ENCODE measurements at regions not wholly inside any gene's neighbourhood (a gene's known extent, or its start where the extent isn't known, plus 50 kb on each side); places are given as distances from the start of the nearest gene placed in this dataset.

- TF ChIP-seq EZH2phosphoT487 (IDR thresholded peaks at IDR 0.05; ENCODE audit: low read depth, severe bottlenecking, unreplicated experiment) (no peak), CTCF (IDR thresholded peaks at IDR 0.05; ENCODE audit: poor library complexity) (no peak), EZH2 (IDR thresholded peaks at IDR 0.05; ENCODE audit: borderline replicate concordance) (no peak)
- H3K4me3 ChIP-seq = no peak overlapping the region
- no peaks in the 10 kb centered on the region for H3K9me2 ChIP-seq (replicated peaks; ENCODE audit: insufficient read depth)
- no peak overlapping the region for H3K27ac ChIP-seq
- H3K9me3 ChIP-seq (ENCODE audit: low read depth) = no peaks in the 10 kb centered on the region
- no peaks in the 10 kb centered on the region for H3K36me3 ChIP-seq (replicated peaks; ENCODE audit: insufficient read depth, low read depth)
- no peaks in the 10 kb centered on the region for H3K4me1 ChIP-seq (ENCODE audit: insufficient read depth)
- DNase-seq (ENCODE audit: low spot score) = no peak
- no peak overlapping the region for H3K4me2 ChIP-seq
- H3K79me2 ChIP-seq = no peaks in the 10 kb centered on the region
- no peak overlapping the region for H2AFZ ChIP-seq
- H3K27me3 ChIP-seq = no peaks in the 10 kb centered on the region
- no peaks in the 10 kb centered on the region for H4K20me1 ChIP-seq (ENCODE audit: insufficient read depth, poor library complexity, severe bottlenecking)
These were observed 1326.3 kb upstream of the CADM2 start for GRCh38 chr3:83632526-83632925.

GRCh38 chr3:83633758-83634157 is 1325.0 kb upstream of the CADM2 start:
- no peak overlapping the region for H3K4me2 ChIP-seq

GRCh38 chr3:83649692-83650091 is 1309.1 kb upstream of the CADM2 start:
- Histone ChIP-seq H3K4me1 (ENCODE audit: insufficient read depth) (no peaks in the 10 kb centered on the region), H2AFZ (no peak overlapping the region), H3K79me2 (no peaks in the 10 kb centered on the region), H3K27me3 (no peaks in the 10 kb centered on the region), H3K4me2 (no peak overlapping the region), H3K27ac (no peak overlapping the region), H3K4me3 (no peak overlapping the region), H3K9me3 (ENCODE audit: low read depth) (no peaks in the 10 kb centered on the region), H3K9me2 (replicated peaks; ENCODE audit: insufficient read depth) (no peaks in the 10 kb centered on the region), H4K20me1 (ENCODE audit: insufficient read depth, poor library complexity, severe bottlenecking) (no peaks in the 10 kb centered on the region), H3K36me3 (replicated peaks; ENCODE audit: insufficient read depth, low read depth) (no peaks in the 10 kb centered on the region)
- DNase-seq (ENCODE audit: low spot score) = no peak
- WGBS (ENCODE audit: low lambda C conversion rate, missing lambda C conversion rate) = 95% methylated on average over 8 of the region's 8 CpGs
- TF ChIP-seq CTCF (IDR thresholded peaks at IDR 0.05; ENCODE audit: poor library complexity) (no peak), EZH2phosphoT487 (IDR thresholded peaks at IDR 0.05; ENCODE audit: low read depth, severe bottlenecking, unreplicated experiment) (no peak), EZH2 (IDR thresholded peaks at IDR 0.05; ENCODE audit: borderline replicate concordance) (no peak)

More at GRCh38 chr3:83633758-83634157, 1325.0 kb upstream of the CADM2 start:
- Histone ChIP-seq H3K36me3 (replicated peaks; ENCODE audit: insufficient read depth, low read depth) (no peaks in the 10 kb centered on the region), H3K9me2 (replicated peaks; ENCODE audit: insufficient read depth) (no peaks in the 10 kb centered on the region), H3K27ac (no peak overlapping the region), H3K79me2 (no peaks in the 10 kb centered on the region), H3K4me3 (no peak overlapping the region), H4K20me1 (ENCODE audit: insufficient read depth, poor library complexity, severe bottlenecking) (no peaks in the 10 kb centered on the region), H3K4me1 (ENCODE audit: insufficient read depth) (no peaks in the 10 kb centered on the region), H3K9me3 (ENCODE audit: low read depth) (no peaks in the 10 kb centered on the region), H3K27me3 (no peaks in the 10 kb centered on the region), H2AFZ (no peak overlapping the region)
- no peak for DNase-seq (ENCODE audit: low spot score)
- 73% methylated on average over 10 of the region's 10 CpGs for WGBS (ENCODE audit: low lambda C conversion rate, missing lambda C conversion rate)
- TF ChIP-seq EZH2 (IDR thresholded peaks at IDR 0.05; ENCODE audit: borderline replicate concordance) (no peak), CTCF (IDR thresholded peaks at IDR 0.05; ENCODE audit: poor library complexity) (no peak), EZH2phosphoT487 (IDR thresholded peaks at IDR 0.05; ENCODE audit: low read depth, severe bottlenecking, unreplicated experiment) (no peak)

GRCh38 chr3:83655083-83655482 is 1303.7 kb upstream of the CADM2 start:
- Histone ChIP-seq H3K9me2 (replicated peaks; ENCODE audit: insufficient read depth) (no peaks in the 10 kb centered on the region), H4K20me1 (ENCODE audit: insufficient read depth, poor library complexity, severe bottlenecking) (no peaks in the 10 kb centered on the region)

More at GRCh38 chr3:83655083-83655482, 1303.7 kb upstream of the CADM2 start:
- Histone ChIP-seq H3K4me3 (no peak overlapping the region), H3K27me3 (no peaks in the 10 kb centered on the region), H3K36me3 (replicated peaks; ENCODE audit: insufficient read depth, low read depth) (no peaks in the 10 kb centered on the region), H3K9me3 (ENCODE audit: low read depth) (no peaks in the 10 kb centered on the region), H3K4me1 (ENCODE audit: insufficient read depth) (no peaks in the 10 kb centered on the region), H3K4me2 (no peak overlapping the region), H3K27ac (no peak overlapping the region), H3K79me2 (no peaks in the 10 kb centered on the region), H2AFZ (no peak overlapping the region)
- WGBS (ENCODE audit: low lambda C conversion rate, missing lambda C conversion rate) = 83% methylated on average over 1 of the region's 1 CpG
- DNase-seq (ENCODE audit: low spot score) = no peak
- no peak for TF ChIP-seq EZH2phosphoT487 (IDR thresholded peaks at IDR 0.05; ENCODE audit: low read depth, severe bottlenecking, unreplicated experiment)
- no peak for TF ChIP-seq EZH2 (IDR thresholded peaks at IDR 0.05; ENCODE audit: borderline replicate concordance)
- TF ChIP-seq CTCF (IDR thresholded peaks at IDR 0.05; ENCODE audit: poor library complexity) = no peak

Measured in hepatocyte (in vitro differentiated cells).